CD4-positive, alpha-beta memory T cell (primary cell): ENCODE measurements at regions not wholly inside any gene's neighbourhood (a gene's known extent, or its start where the extent isn't known, plus 50 kb on each side); places are given as distances from the start of the nearest gene placed in this dataset.
"Not testable (repeated sequence)": the region's sequence is repeated elsewhere in the genome, so short reads cannot be mapped to it uniquely, and the experiment has no call there.

Experiments used
- CTCF ChIA-PET: fragments of 350-600 bp; sonication (Branson Sonifier 250); formaldehyde crosslinking; loops from one replicate; lab custom pipeline; 2021; ENCODE audit warnings: inconsistent platforms; ENCODE audit not compliant: partially characterized antibody; lab: Charles Lee
- POLR2A ChIA-PET: fragments of 350-600 bp; sonication (Branson Sonifier 250); formaldehyde crosslinking; loops from one replicate; lab custom pipeline; 2021; ENCODE audit not compliant: partially characterized antibody; lab: Charles Lee
- DNase-seq, 5 donors: peaks; one replicate each; pipeline versions ENCODE4 v3.0.0 to v3.0.0-alpha.2; 2020 to 2022; ENCODE audit warnings: mixed read lengths in 1 of 5
- H3K27ac ChIP-seq: one replicate; pipeline ENCODE4 v1.7.0; 2013; ENCODE audit warnings: low read depth, low read length
- H3K27me3 ChIP-seq: 2 replicates; pipeline ENCODE4 v1.7.0; 2013; ENCODE audit warnings: mild to moderate bottlenecking, low read length, moderate library complexity; ENCODE audit not compliant: insufficient read depth
- H3K36me3 ChIP-seq: 2 replicates; pipeline ENCODE4 v1.7.0; 2013; ENCODE audit warnings: mild to moderate bottlenecking, low read length, moderate library complexity; ENCODE audit not compliant: insufficient read depth
- H3K4me1 ChIP-seq: 2 replicates; pipeline ENCODE4 v1.7.0; 2013; ENCODE audit warnings: mild to moderate bottlenecking, low read length, moderate library complexity; ENCODE audit not compliant: insufficient read depth
- H3K4me3 ChIP-seq, 2 donors: one replicate each; pipeline ENCODE4 v1.7.0; 2013; ENCODE audit warnings: low read length in 2 of 2, mild to moderate bottlenecking in 1 of 2
- H3K9me3 ChIP-seq, 2 donors: one replicate each; pipeline ENCODE4 v1.7.0; 2013; ENCODE audit warnings: low read length in 2 of 2, control low read depth in 1 of 2; ENCODE audit not compliant: control insufficient read depth in 1 of 2
- H3K27ac Mint-ChIP-seq, 7 donors: one replicate each; pipeline ENCODE4 v1.8.0; 2020 to 2021; ENCODE audit warnings: mixed read lengths in 7 of 7, mild to moderate bottlenecking in 6 of 7, inconsistent platforms in 3 of 7, moderate library complexity in 3 of 7
- H3K27me3 Mint-ChIP-seq, 2 donors: one replicate each; pipeline ENCODE4 v1.8.0; 2020 to 2021; ENCODE audit warnings: mixed read lengths in 2 of 2
- H3K36me3 Mint-ChIP-seq, 2 donors: one replicate each; pipeline ENCODE4 v1.8.0; 2020 to 2021; ENCODE audit warnings: mixed read lengths in 2 of 2, inconsistent platforms in 1 of 2, mild to moderate bottlenecking in 1 of 2
- H3K4me1 Mint-ChIP-seq, 4 donors: one replicate each; pipeline ENCODE4 v1.8.0; 2020 to 2021; ENCODE audit warnings: mixed read lengths in 4 of 4, mild to moderate bottlenecking in 1 of 4
- H3K4me3 Mint-ChIP-seq, 8 donors: one replicate each; pipeline ENCODE4 v1.8.0; 2020 to 2021; ENCODE audit warnings: mixed read lengths in 8 of 8, mild to moderate bottlenecking in 7 of 8, moderate library complexity in 6 of 8, inconsistent platforms in 3 of 8
- H3K9me3 Mint-ChIP-seq, 8 donors: one replicate each; pipeline ENCODE4 v1.8.0; 2020 to 2021; ENCODE audit warnings: mixed read lengths in 8 of 8, mild to moderate bottlenecking in 5 of 8, inconsistent platforms in 3 of 8, moderate library complexity in 1 of 8
- intact Hi-C: fragments of 100-400 bp; cut with micrococcal nuclease; formaldehyde crosslinking; loops from one replicate; pipeline ENCODE4 v1.15.1; 2023

DNA sequence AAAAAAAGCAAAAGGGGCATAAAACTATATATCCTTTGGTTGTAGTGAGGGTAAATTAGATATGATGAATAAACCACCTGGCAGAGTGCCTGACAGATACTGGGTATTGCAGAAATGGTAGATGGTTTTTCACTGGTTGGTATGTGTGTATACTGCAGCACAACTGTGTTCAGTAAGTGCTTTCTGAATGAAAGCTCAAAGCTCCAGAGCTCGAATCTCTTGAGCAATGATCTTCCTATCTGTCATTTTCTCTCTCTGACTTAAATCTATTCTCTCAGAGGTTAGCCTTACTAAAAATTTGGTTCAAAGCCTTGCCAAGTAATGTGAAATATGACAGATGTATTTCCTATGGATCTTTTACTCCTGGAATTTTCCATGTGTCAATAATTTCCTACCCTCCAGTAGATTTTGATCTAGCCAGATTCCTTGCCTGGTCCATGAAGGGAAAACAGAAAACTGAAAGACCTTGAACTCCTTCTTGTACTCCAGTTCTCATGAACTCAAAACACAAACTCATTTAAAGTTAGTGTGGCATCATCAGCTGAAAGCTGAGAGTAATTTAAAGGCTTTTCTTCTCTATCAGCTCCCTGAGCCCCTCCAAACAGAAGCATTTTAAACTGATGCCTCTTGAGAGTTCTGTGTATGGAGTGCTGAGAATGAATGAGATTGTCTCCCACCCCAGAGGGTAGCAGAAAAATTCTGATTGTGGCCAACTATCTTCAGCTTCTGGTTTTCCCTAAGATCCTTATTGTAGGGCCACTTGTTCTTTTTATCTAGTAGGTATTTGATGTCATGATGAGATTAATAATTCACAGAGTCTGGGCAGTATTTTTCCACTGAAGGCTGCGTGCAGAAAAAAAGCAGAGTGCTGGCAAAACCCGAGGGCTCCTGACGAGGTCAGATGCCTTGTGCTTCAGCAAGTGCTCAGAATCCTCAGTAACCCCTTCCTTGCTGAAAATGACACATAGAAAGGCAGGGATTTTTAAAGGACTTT is 363.4 kb upstream of the BOD1L1 start:
- H3K4me1 Mint-ChIP-seq = no peaks in the 10 kb centered on the region
- H3K9me3 ChIP-seq = no peaks in the 10 kb centered on the region
- H3K4me3 ChIP-seq = no peak overlapping the region
- no peak overlapping the region for H3K27ac Mint-ChIP-seq
- H3K27me3 Mint-ChIP-seq = no peaks in the 10 kb centered on the region
- DNase-seq = no peak
- no peak overlapping the region for H3K27ac ChIP-seq
- no peak overlapping the region for H3K4me3 Mint-ChIP-seq
- H3K9me3 Mint-ChIP-seq = peaks cover 0 to 3% (median 0%) of the 10 kb centered on the region in 8 donors
- H3K36me3 Mint-ChIP-seq = no peaks in the 10 kb centered on the region
- H3K36me3 ChIP-seq = no peaks in the 10 kb centered on the region
- POLR2A ChIA-PET = no interaction called here
- no peaks in the 10 kb centered on the region for H3K4me1 ChIP-seq
- CTCF ChIA-PET = no interaction called here
- intact Hi-C loops = no loop called here
- no peaks in the 10 kb centered on the region for H3K27me3 ChIP-seq

DNA sequence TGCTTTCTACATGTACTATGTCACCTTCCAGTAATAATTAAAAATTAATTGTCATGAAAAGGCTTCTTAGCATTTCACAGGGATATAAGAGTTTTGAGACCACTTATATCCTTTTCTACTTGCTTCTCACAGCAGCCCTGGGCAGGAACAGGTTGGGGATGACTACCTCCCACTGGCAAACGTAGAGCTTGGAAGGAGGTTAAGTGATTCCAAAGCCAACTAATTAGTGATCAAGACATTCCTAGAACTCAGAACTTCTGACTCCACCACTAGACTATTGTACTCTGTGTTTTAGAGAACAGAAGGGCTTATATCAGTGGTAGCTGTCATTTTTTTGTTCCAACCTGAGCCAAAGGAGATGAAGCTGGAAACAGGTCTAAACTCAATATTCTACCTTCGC is 364.5 kb upstream of the BOD1L1 start:
- no peak overlapping the region for H3K27ac Mint-ChIP-seq
- peaks cover 0 to 3% (median 0%) of the 10 kb centered on the region in 8 donors for H3K9me3 Mint-ChIP-seq
- no peak overlapping the region for H3K27ac ChIP-seq
- H3K9me3 ChIP-seq = no peaks in the 10 kb centered on the region
- DNase-seq = no peak
- intact Hi-C loops = no loop called here
- no peaks in the 10 kb centered on the region for H3K27me3 ChIP-seq
- no peaks in the 10 kb centered on the region for H3K4me1 Mint-ChIP-seq
- CTCF ChIA-PET = interaction anchor here (0.6 kb wide), 1 partner anchor 727 kb away, joined by 3 read pairs; no protein-coding TSS in a partner anchor
- no peaks in the 10 kb centered on the region for H3K4me1 ChIP-seq
- no peaks in the 10 kb centered on the region for H3K36me3 Mint-ChIP-seq
- H3K27me3 Mint-ChIP-seq = no peaks in the 10 kb centered on the region
- H3K36me3 ChIP-seq = no peaks in the 10 kb centered on the region
- no peak overlapping the region for H3K4me3 ChIP-seq
- no peak overlapping the region for H3K4me3 Mint-ChIP-seq
- POLR2A ChIA-PET = no interaction called here

- Mint-ChIP-seq H3K36me3 (no peaks in the 10 kb centered on the region), H3K9me3 (peaks cover 0 to 3% (median 0%) of the 10 kb centered on the region in 8 donors), H3K4me3 (no peak overlapping the region), H3K27me3 (no peaks in the 10 kb centered on the region), H3K27ac (no peak overlapping the region), H3K4me1 (no peaks in the 10 kb centered on the region)
- DNase-seq = no peak
- Histone ChIP-seq H3K36me3 (no peaks in the 10 kb centered on the region), H3K4me3 (no peak overlapping the region), H3K9me3 (no peaks in the 10 kb centered on the region), H3K27me3 (no peaks in the 10 kb centered on the region), H3K4me1 (no peaks in the 10 kb centered on the region), H3K27ac (no peak overlapping the region)
- intact Hi-C loops = no loop called here
- POLR2A ChIA-PET = no interaction called here
- CTCF ChIA-PET = no interaction called here
Observed at GRCh38 chr4:13992975-13993520, 365.5 kb upstream of the BOD1L1 start.

DNA sequence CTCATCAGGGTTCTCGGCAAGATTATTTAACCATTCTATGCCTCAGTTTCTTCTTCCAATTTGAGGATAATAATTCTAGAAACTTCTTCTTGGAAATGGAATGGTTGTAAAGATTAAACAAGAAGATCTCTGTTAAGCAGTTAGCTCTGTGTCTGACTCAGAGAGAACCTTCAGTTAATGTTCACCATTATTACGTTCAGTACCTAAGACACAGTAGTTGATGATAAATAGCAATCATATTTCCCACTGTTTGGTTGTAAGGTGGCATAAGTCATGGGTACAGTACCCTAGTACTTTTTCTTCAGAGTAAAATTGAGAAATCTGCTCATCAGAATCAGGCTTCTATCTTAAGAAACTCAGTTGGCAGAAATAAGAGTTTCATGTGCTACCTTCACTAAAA is 366.5 kb upstream of the BOD1L1 start:
- POLR2A ChIA-PET = no interaction called here
- DNase-seq = no peak
- no peaks in the 10 kb centered on the region for H3K36me3 ChIP-seq
- Mint-ChIP-seq H3K27me3 (no peaks in the 10 kb centered on the region), H3K4me1 (no peaks in the 10 kb centered on the region), H3K36me3 (no peaks in the 10 kb centered on the region), H3K4me3 (no peak overlapping the region), H3K9me3 (peaks cover 0 to 3% (median 0%) of the 10 kb centered on the region in 8 donors), H3K27ac (no peak overlapping the region)
- H3K4me3 ChIP-seq = no peak overlapping the region
- CTCF ChIA-PET = no interaction called here
- no peaks in the 10 kb centered on the region for H3K27me3 ChIP-seq
- no peaks in the 10 kb centered on the region for H3K4me1 ChIP-seq
- intact Hi-C loops = no loop called here
- H3K9me3 ChIP-seq = no peaks in the 10 kb centered on the region
- H3K27ac ChIP-seq = no peak overlapping the region

DNA sequence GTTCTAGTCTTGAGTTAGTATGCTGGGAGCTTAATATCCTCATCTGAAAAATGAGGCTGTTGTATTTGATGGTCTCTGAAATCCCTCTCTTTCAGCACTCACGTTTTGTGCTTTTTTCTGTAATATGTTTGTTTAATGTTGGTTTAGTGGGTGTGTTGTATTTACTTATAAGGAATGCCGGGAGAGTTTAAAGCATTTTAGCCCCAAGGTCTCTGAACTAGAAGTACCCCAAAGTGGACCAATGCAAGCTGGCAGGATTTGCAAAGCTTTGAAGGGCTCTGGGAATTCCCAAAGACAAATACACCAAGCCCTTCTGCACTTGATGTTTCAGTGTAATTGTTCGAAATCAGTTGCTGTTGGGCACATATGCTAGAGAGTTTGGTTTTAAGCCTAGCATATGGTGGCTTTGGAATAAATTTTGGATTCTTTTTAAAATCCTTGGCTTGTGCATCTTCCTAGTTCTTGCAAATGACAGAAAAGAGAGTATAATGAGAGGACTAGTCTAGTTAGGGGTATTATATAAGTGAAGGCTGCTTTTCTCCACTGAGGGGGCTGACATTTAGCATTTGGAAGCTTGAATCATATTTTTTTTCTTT is 371.4 kb upstream of the BOD1L1 start:
- Histone ChIP-seq H3K4me1 (no peaks in the 10 kb centered on the region), H3K4me3 (no peak overlapping the region), H3K36me3 (no peaks in the 10 kb centered on the region), H3K27me3 (no peaks in the 10 kb centered on the region), H3K27ac (no peak overlapping the region), H3K9me3 (no peaks in the 10 kb centered on the region)
- Mint-ChIP-seq H3K4me1 (no peaks in the 10 kb centered on the region), H3K4me3 (no peak overlapping the region), H3K9me3 (peaks cover 5 to 30% (median 22%) of the 10 kb centered on the region in 8 donors), H3K36me3 (no peaks in the 10 kb centered on the region), H3K27me3 (no peaks in the 10 kb centered on the region), H3K27ac (no peak overlapping the region)
- no peak for DNase-seq
- ChIA-PET POLR2A (no interaction called here), CTCF (no interaction called here)
- intact Hi-C loops = no loop called here

GRCh38 chr4:14000091-14000814 is 372.7 kb upstream of the BOD1L1 start:
- no peak overlapping the region for H3K4me3 Mint-ChIP-seq

DNA sequence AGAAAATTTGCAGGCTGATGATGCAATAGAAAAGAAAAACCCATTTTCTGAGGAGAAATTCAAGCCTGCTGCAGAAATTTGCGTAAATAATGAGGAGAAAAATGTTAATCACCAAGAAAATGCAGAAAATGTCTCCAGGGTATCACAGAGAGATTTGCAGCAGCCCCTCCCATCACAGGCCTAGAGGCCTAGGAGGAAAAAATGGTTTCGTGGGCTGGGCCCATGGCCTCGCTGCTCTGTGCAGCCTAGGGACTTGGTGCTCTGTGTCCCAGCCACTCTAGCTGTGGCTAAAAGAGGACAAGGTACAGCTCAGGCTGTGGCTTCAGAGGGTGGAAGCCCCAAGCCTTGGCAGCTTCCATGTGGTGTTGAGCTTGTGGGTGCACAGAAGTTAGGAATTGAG is 374.8 kb upstream of the BOD1L1 start:
- intact Hi-C loops = not testable (repeated sequence)

More at GRCh38 chr4:14000091-14000814, 372.7 kb upstream of the BOD1L1 start:
- Histone ChIP-seq H3K4me3 (no peak overlapping the region), H3K36me3 (no peaks in the 10 kb centered on the region), H3K27me3 (no peaks in the 10 kb centered on the region), H3K4me1 (no peaks in the 10 kb centered on the region), H3K9me3 (no peaks in the 10 kb centered on the region), H3K27ac (no peak overlapping the region)
- intact Hi-C loops = no loop called here
- H3K4me1 Mint-ChIP-seq = no peaks in the 10 kb centered on the region
- no peaks in the 10 kb centered on the region for H3K27me3 Mint-ChIP-seq
- no peak for DNase-seq
- POLR2A ChIA-PET = no interaction called here
- H3K36me3 Mint-ChIP-seq = no peaks in the 10 kb centered on the region
- no peak overlapping the region for H3K27ac Mint-ChIP-seq
- H3K9me3 Mint-ChIP-seq = peaks cover 5 to 27% (median 22%) of the 10 kb centered on the region in 8 donors
- CTCF ChIA-PET = no interaction called here

More for the DNA sequence above, 374.8 kb upstream of the BOD1L1 start:
- H3K36me3 ChIP-seq, H3K27me3 Mint-ChIP-seq, H3K9me3 ChIP-seq, H3K4me3 Mint-ChIP-seq, H3K36me3 Mint-ChIP-seq, POLR2A ChIA-PET, H3K4me1 Mint-ChIP-seq, H3K27ac Mint-ChIP-seq, H3K4me1 ChIP-seq, H3K4me3 ChIP-seq, CTCF ChIA-PET, H3K27me3 ChIP-seq, H3K27ac ChIP-seq, DNase-seq: not testable (repeated sequence)
- peaks cover 5 to 27% (median 22%) of the 10 kb centered on the region in 8 donors for H3K9me3 Mint-ChIP-seq
